ENCODE measurements at regions not wholly inside any gene's neighbourhood (a gene's known extent, or its start where the extent isn't known, plus 50 kb on each side); places are given as distances from the start of the nearest gene placed in this dataset.

GRCh38 chr6:26165261-26165790 lies 78.1 kb downstream of the HFE start:
- no peak for TF ChIP-seq POLR2A (IDR thresholded peaks at IDR 0.05; ENCODE audit: extremely low read depth, insufficient read length)
- TF ChIP-seq CTCF (IDR thresholded peaks at IDR 0.05; ENCODE audit: low read depth, low read length): no peak
- TF ChIP-seq, protein P1, sequence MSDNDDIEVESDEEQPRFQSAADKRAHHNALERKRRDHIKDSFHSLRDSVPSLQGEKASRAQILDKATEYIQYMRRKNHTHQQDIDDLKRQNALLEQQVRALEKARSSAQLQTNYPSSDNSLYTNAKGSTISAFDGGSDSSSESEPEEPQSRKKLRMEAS (IDR thresholded peaks at IDR 0.05; ENCODE audit: low read depth, low read length): no peak
